SK-N-SH treated with all-trans-retinoic acid at 6 μM for 48 hours (cell line): ENCODE measurements at regions not wholly inside any gene's neighbourhood (a gene's known extent, or its start where the extent isn't known, plus 50 kb on each side); places are given as distances from the start of the nearest gene placed in this dataset.

Source experiments
- ATAC-seq: fragments of 200-7000 bp; cut with Tn5 transposase; 3 replicates; pipeline ENCODE4 v1.9.1; 2020; ENCODE audit warnings: mild to moderate bottlenecking, moderate library complexity
- ARNTL ChIP-seq: fragments of 450-650 bp; formaldehyde crosslinking; IDR thresholded peaks from 2 replicates; pipeline ENCODE4 v1.5.0; 2020; ENCODE audit warnings: low read depth, mild to moderate bottlenecking, moderate library complexity, borderline replicate concordance
- BACH2 ChIP-seq: fragments of 250-450 bp; sonication (Bioruptor Pico); IDR thresholded peaks from 2 replicates; pipeline ENCODE4 v1.9.0; 2021; ENCODE audit warnings: mild to moderate bottlenecking, borderline replicate concordance
- CREB5 ChIP-seq: fragments of 250-450 bp; sonication (Bioruptor Pico); IDR thresholded peaks from 2 replicates; pipeline ENCODE4 v1.5.1; 2020; ENCODE audit warnings: low read depth, mild to moderate bottlenecking, moderate library complexity
- CSDC2 ChIP-seq: fragments of 250-450 bp; sonication (Bioruptor Pico); IDR thresholded peaks from 2 replicates; pipeline ENCODE4 v1.5.0; 2020; ENCODE audit warnings: mild to moderate bottlenecking, moderate library complexity
- CSRNP3 ChIP-seq: fragments of 250-450 bp; sonication (Bioruptor Pico); IDR thresholded peaks from 2 replicates; pipeline ENCODE4 v1.5.1; 2021; ENCODE audit warnings: mild to moderate bottlenecking, moderate library complexity
- ESRRG ChIP-seq: fragments of 250-450 bp; sonication (Bioruptor Pico); IDR thresholded peaks from 2 replicates; pipeline ENCODE4 v1.6.1; 2021; ENCODE audit warnings: mild to moderate bottlenecking
- GLIS3 ChIP-seq: fragments of 250-450 bp; sonication (Bioruptor Pico); IDR thresholded peaks from 2 replicates; pipeline ENCODE4 v1.5.0; 2020; ENCODE audit warnings: mild to moderate bottlenecking, moderate library complexity
- ISL1 ChIP-seq: fragments of 250-450 bp; sonication (Bioruptor Pico); IDR thresholded peaks from 2 replicates; pipeline ENCODE4 v2.1.2; 2022; ENCODE audit warnings: mild to moderate bottlenecking, moderate library complexity
- OSR1 ChIP-seq: fragments of 250-450 bp; sonication (Bioruptor Pico); IDR thresholded peaks from 2 replicates; pipeline ENCODE4 v1.8.0; 2022; ENCODE audit warnings: moderate library complexity, mild to moderate bottlenecking, inconsistent platforms
- PATZ1 ChIP-seq: fragments of 250-450 bp; sonication (Bioruptor Pico); IDR thresholded peaks from 2 replicates; pipeline ENCODE4 v1.8.0; 2020; ENCODE audit warnings: mild to moderate bottlenecking, moderate library complexity, borderline replicate concordance
- PPARA ChIP-seq: fragments of 250-450 bp; sonication (Bioruptor Pico); IDR thresholded peaks from 2 replicates; pipeline ENCODE4 v1.5.0; 2020; ENCODE audit warnings: mild to moderate bottlenecking, borderline replicate concordance
- RARB ChIP-seq: fragments of 250-450 bp; sonication (Bioruptor Pico); IDR thresholded peaks from 2 replicates; pipeline ENCODE4 v1.8.0; 2021; ENCODE audit warnings: mild to moderate bottlenecking, moderate library complexity
- SNAI2 ChIP-seq: fragments of 250-450 bp; sonication (Bioruptor Pico); IDR thresholded peaks from 2 replicates; pipeline ENCODE4 v1.5.0; 2020; ENCODE audit warnings: mild to moderate bottlenecking, moderate library complexity
- TCF4 ChIP-seq: fragments of 250-450 bp; sonication (Bioruptor Pico); IDR thresholded peaks from 2 replicates; pipeline ENCODE4 v1.8.0; 2021; ENCODE audit warnings: mild to moderate bottlenecking, moderate library complexity, borderline replicate concordance
- ZC3H10 ChIP-seq: fragments of 250-450 bp; sonication (Bioruptor Pico); IDR thresholded peaks from 2 replicates; pipeline ENCODE4 v1.5.1; 2021; ENCODE audit warnings: mild to moderate bottlenecking, moderate library complexity
- ZFP3 ChIP-seq: fragments of 250-450 bp; sonication (Bioruptor Pico); IDR thresholded peaks from 2 replicates; pipeline ENCODE4 v1.5.0; 2020; ENCODE audit warnings: mild to moderate bottlenecking, moderate library complexity
- ZFP30 ChIP-seq: fragments of 450-650 bp; formaldehyde crosslinking; IDR thresholded peaks from 2 replicates; pipeline ENCODE4 v1.5.0; 2022; ENCODE audit warnings: mild to moderate bottlenecking, moderate library complexity
- ZNF565 ChIP-seq: fragments of 450-650 bp; formaldehyde crosslinking; conservative IDR thresholded peaks from 2 replicates; pipeline ENCODE4 v1.5.0; 2020; ENCODE audit warnings: low read depth, mild to moderate bottlenecking, moderate library complexity
- ZNF70 ChIP-seq: fragments of 450-650 bp; formaldehyde crosslinking; IDR thresholded peaks from 2 replicates; pipeline ENCODE4 v1.5.0; 2020; ENCODE audit warnings: mild to moderate bottlenecking, moderate library complexity
- ZNF8 ChIP-seq: fragments of 450-650 bp; formaldehyde crosslinking; IDR thresholded peaks from 2 replicates; pipeline ENCODE4 v1.5.0; 2020; ENCODE audit warnings: mild to moderate bottlenecking, moderate library complexity
- TF ChIP-seq, protein P1 (sequence below): fragments of 250-450 bp; sonication (Bioruptor Pico); IDR thresholded peaks from 2 replicates; pipeline ENCODE4 v1.5.0; 2020; ENCODE audit warnings: mild to moderate bottlenecking, moderate library complexity
- TF ChIP-seq, protein P2 (sequence below): fragments of 250-450 bp; sonication (Bioruptor Pico); IDR thresholded peaks from 2 replicates; pipeline ENCODE4 v1.8.0; 2021; ENCODE audit warnings: low read depth, mild to moderate bottlenecking, moderate library complexity, borderline replicate concordance

DNA sequence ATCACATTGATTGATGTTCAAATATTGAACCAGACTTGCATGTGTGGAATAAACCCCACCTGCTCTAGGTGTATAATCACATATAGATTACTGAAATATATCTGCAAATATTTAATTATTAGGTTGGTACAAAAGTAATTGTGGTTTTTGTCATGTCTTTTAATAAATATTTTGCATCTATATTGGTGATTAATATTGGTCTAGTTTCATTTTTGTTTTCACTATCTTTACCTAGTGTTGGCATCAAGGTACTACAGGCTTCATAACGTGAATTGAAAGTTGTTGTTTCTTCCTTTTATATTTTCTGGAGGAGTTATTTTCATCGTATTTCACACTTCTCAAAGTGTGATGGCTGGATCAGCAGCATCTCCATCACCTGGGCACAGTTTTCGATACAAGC is 740.0 kb upstream of the TMEM132C start:
- TF ChIP-seq CREB5 (CRISPR knock-in tag) (no peak), ZFP30 (CRISPR knock-in tag) (no peak), ZNF565 (CRISPR knock-in tag) (no peak), ESRRG (CRISPR knock-in tag) (no peak), PPARA (CRISPR knock-in tag) (no peak), ZC3H10 (CRISPR knock-in tag) (no peak), GLIS3 (CRISPR knock-in tag) (no peak), BACH2 (CRISPR knock-in tag) (no peak), PATZ1 (CRISPR knock-in tag) (no peak), ZFP3 (CRISPR knock-in tag) (no peak), SNAI2 (no peak), ISL1 (no peak), ZNF8 (CRISPR knock-in tag) (no peak), ZNF70 (CRISPR knock-in tag) (no peak), RARB (CRISPR knock-in tag) (no peak), CSRNP3 (CRISPR knock-in tag) (no peak)
- TF ChIP-seq, protein P1, sequence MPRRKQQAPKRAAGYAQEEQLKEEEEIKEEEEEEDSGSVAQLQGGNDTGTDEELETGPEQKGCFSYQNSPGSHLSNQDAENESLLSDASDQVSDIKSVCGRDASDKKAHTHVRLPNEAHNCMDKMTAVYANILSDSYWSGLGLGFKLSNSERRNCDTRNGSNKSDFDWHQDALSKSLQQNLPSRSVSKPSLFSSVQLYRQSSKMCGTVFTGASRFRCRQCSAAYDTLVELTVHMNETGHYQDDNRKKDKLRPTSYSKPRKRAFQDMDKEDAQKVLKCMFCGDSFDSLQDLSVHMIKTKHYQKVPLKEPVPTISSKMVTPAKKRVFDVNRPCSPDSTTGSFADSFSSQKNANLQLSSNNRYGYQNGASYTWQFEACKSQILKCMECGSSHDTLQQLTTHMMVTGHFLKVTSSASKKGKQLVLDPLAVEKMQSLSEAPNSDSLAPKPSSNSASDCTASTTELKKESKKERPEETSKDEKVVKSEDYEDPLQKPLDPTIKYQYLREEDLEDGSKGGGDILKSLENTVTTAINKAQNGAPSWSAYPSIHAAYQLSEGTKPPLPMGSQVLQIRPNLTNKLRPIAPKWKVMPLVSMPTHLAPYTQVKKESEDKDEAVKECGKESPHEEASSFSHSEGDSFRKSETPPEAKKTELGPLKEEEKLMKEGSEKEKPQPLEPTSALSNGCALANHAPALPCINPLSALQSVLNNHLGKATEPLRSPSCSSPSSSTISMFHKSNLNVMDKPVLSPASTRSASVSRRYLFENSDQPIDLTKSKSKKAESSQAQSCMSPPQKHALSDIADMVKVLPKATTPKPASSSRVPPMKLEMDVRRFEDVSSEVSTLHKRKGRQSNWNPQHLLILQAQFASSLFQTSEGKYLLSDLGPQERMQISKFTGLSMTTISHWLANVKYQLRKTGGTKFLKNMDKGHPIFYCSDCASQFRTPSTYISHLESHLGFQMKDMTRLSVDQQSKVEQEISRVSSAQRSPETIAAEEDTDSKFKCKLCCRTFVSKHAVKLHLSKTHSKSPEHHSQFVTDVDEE (CRISPR knock-in tag), result no peak
- TF ChIP-seq, all 23 proteins: peak for 0
- ATAC-seq, result no peak

- no peak for TF ChIP-seq TCF4 (CRISPR knock-in tag)
- TF ChIP-seq PATZ1 (CRISPR knock-in tag), result no peak
- TF ChIP-seq, protein P1 (CRISPR knock-in tag), result no peak
- no peak for TF ChIP-seq ZNF8 (CRISPR knock-in tag)
- TF ChIP-seq, protein P2, sequence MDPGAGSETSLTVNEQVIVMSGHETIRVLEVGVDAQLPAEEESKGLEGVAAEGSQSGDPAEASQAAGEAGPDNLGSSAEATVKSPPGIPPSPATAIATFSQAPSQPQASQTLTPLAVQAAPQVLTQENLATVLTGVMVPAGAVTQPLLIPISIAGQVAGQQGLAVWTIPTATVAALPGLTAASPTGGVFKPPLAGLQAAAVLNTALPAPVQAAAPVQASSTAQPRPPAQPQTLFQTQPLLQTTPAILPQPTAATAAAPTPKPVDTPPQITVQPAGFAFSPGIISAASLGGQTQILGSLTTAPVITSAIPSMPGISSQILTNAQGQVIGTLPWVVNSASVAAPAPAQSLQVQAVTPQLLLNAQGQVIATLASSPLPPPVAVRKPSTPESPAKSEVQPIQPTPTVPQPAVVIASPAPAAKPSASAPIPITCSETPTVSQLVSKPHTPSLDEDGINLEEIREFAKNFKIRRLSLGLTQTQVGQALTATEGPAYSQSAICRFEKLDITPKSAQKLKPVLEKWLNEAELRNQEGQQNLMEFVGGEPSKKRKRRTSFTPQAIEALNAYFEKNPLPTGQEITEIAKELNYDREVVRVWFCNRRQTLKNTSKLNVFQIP (CRISPR knock-in tag), result no peak
- TF ChIP-seq RARB (CRISPR knock-in tag), result no peak
- TF ChIP-seq ZC3H10 (CRISPR knock-in tag), result no peak
- TF ChIP-seq OSR1, result no peak
- no peak for TF ChIP-seq CSDC2 (CRISPR knock-in tag)
- TF ChIP-seq ZFP3 (CRISPR knock-in tag), result no peak
- TF ChIP-seq ZFP30 (CRISPR knock-in tag), result no peak
- no peak for TF ChIP-seq ZNF70 (CRISPR knock-in tag)
- TF ChIP-seq CREB5 (CRISPR knock-in tag), result no peak
- no peak for TF ChIP-seq ISL1
- no peak for TF ChIP-seq PPARA (CRISPR knock-in tag)
- no peak for TF ChIP-seq ZNF565 (CRISPR knock-in tag)
- TF ChIP-seq GLIS3 (CRISPR knock-in tag), result no peak
- no peak for TF ChIP-seq ARNTL
- no peak for TF ChIP-seq BACH2 (CRISPR knock-in tag)
- no peak for TF ChIP-seq ESRRG (CRISPR knock-in tag)
- no peak for ATAC-seq
These were observed 738.4 kb upstream of the TMEM132C start for GRCh38 chr12:127528551-127528950.
